Esophagus muscularis mucosa (tissue), 4 donors: ENCODE measurements at regions not wholly inside any gene's neighbourhood (a gene's known extent, or its start where the extent isn't known, plus 50 kb on each side); places are given as distances from the start of the nearest gene placed in this dataset.

Experiments used
- DNase-seq: peaks from one replicate; pipeline ENCODE4 v3.0.0-alpha.2; 2017; ENCODE audit errors: extremely low spot score
- H3K27ac ChIP-seq, 4 donors: fragments of 200-600 bp; sonication (generic); replicated peaks in 1 of 4; 1 replicate in 3 of 4; 2 replicates in 1 of 4; pipeline ENCODE4 v1.5.1; 2016 to 2019; ENCODE audit warnings: mild to moderate bottlenecking in 1 of 4
- H3K27me3 ChIP-seq, 4 donors: fragments of 200-600 bp; sonication (generic); one replicate each; pipeline versions ENCODE4 v1.5.1 to v1.6.0; 2016 to 2019
- H3K36me3 ChIP-seq, 4 donors: fragments of 200-600 bp; sonication (generic); one replicate each; pipeline ENCODE4 v1.5.1; 2016 to 2019
- H3K4me1 ChIP-seq, 4 donors: fragments of 200-600 bp; sonication (generic); one replicate each; pipeline ENCODE4 v1.5.1; 2016 to 2019
- H3K4me3 ChIP-seq, 4 donors: fragments of 200-600 bp; sonication (generic); 1 replicate in 2 of 4; 2 replicates in 2 of 4; pipeline ENCODE4 v1.5.1; 2016 to 2019; ENCODE audit warnings: mild to moderate bottlenecking in 4 of 4, moderate library complexity in 1 of 4
- H3K9me3 ChIP-seq, 4 donors: fragments of 200-600 bp; sonication (generic); 1 replicate in 3 of 4; 2 replicates in 1 of 4; pipeline ENCODE4 v1.5.1; 2016 to 2019
- EP300 ChIP-seq: sonication (generic); formaldehyde crosslinking; IDR thresholded peaks from one replicate; pipeline ENCODE4 v1.6.1; 2017; ENCODE audit warnings: antibody characterized with exemption
- POLR2A ChIP-seq: fragments of 450-650 bp; IDR thresholded peaks from one replicate; pipeline ENCODE4 v1.6.1; 2017; ENCODE audit warnings: antibody characterized with exemption, moderate library complexity, mild to moderate bottlenecking, low read depth
- POLR2AphosphoS5 ChIP-seq, 2 donors: sonication (generic); formaldehyde crosslinking; IDR thresholded peaks; one replicate each; pipeline ENCODE4 v1.6.1; 2017; ENCODE audit warnings: antibody characterized with exemption in 2 of 2
- WGBS: methylation state at CpG from one replicate; pipeline ENCODE4 v1.1.5; 2018; 5-methylcytosine and 5-hydroxymethylcytosine counted together
- intact Hi-C: fragments of 100-400 bp; cut with DNase I; formaldehyde crosslinking; loops from one replicate; pipeline ENCODE4 v1.15.1; 2023
- TF ChIP-seq, protein P1 (sequence below), 3 experiments: fragments of 200-600 bp in 2 of 3; fragments of 450-650 bp in 1 of 3; sonication (generic) in 2 of 3; IDR thresholded peaks; one replicate each; pipeline ENCODE4 v1.5.1; 2017 to 2019; ENCODE audit warnings: antibody characterized with exemption in 3 of 3, mild to moderate bottlenecking in 2 of 3, moderate library complexity in 1 of 3

DNA sequence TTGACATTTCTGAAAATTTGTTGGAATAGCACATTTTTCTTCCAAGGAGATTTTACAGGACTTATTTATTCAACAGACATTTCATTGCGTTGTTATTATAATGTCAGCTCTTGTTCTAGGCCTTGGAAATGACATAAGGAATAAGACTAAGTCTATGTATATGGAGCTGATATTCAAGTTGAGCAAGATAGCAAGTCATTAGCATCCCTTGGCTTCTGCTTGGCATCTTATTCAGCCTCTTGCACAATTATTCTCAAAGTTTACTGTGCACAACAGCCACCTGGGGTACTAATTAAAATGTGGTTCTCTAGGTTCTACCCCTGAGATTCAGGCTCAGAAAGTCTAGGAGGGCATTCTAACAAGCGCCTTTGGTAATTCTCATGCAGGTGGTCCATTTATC is 304.8 kb upstream of the DDI1 start:
- peaks cover 0 to 15% (median 10%) of the 10 kb centered on the region in 4 donors for H3K4me1 ChIP-seq
- no peaks in the 10 kb centered on the region for H3K27me3 ChIP-seq
- intact Hi-C loops = no loop called here
- DNase-seq = no peak
- no peak overlapping the region for H3K27ac ChIP-seq
- no peaks in the 10 kb centered on the region for H3K9me3 ChIP-seq
- 50% methylated on average over 2 of the region's 2 CpGs for WGBS
- no peak overlapping the region for H3K4me3 ChIP-seq
- TF ChIP-seq POLR2AphosphoS5 (IDR thresholded peaks at IDR 0.05) (no peak), POLR2A (no peak), EP300 (no peak)
- TF ChIP-seq, protein P1, sequence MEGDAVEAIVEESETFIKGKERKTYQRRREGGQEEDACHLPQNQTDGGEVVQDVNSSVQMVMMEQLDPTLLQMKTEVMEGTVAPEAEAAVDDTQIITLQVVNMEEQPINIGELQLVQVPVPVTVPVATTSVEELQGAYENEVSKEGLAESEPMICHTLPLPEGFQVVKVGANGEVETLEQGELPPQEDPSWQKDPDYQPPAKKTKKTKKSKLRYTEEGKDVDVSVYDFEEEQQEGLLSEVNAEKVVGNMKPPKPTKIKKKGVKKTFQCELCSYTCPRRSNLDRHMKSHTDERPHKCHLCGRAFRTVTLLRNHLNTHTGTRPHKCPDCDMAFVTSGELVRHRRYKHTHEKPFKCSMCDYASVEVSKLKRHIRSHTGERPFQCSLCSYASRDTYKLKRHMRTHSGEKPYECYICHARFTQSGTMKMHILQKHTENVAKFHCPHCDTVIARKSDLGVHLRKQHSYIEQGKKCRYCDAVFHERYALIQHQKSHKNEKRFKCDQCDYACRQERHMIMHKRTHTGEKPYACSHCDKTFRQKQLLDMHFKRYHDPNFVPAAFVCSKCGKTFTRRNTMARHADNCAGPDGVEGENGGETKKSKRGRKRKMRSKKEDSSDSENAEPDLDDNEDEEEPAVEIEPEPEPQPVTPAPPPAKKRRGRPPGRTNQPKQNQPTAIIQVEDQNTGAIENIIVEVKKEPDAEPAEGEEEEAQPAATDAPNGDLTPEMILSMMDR (IDR thresholded peaks at IDR 0.05) = no peak
- H3K36me3 ChIP-seq = no peaks in the 10 kb centered on the region

DNA sequence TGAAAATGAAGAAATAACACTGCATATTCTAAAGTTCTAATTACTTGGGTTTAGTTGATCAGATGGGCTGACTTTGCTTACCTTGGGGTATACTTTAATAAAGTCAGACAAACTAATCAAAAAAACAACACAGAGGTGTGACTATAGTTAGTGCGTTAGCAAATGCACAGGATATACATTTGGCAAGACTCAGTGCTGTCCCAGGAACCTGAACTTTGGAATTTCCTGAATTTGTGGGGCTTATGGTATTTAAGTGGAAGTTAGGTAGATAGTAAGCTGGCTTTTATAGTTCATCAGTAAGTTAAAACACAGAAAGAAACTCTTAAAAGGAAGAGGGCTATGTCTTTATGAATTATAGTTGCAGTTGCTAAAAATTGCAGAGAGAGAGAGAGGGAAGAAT is 302.6 kb upstream of the DDI1 start:
- intact Hi-C loops = no loop called here
- 89% methylated on average over 1 of the region's 1 CpG for WGBS
- Histone ChIP-seq H3K9me3 (no peaks in the 10 kb centered on the region), H3K4me1 (peaks cover 0 to 30% (median 19%) of the 10 kb centered on the region in 4 donors), H3K27me3 (no peaks in the 10 kb centered on the region), H3K27ac (no peak overlapping the region), H3K4me3 (no peak overlapping the region), H3K36me3 (no peaks in the 10 kb centered on the region)
- no peak for DNase-seq
- TF ChIP-seq POLR2A (no peak), EP300 (no peak), POLR2AphosphoS5 (IDR thresholded peaks at IDR 0.05) (no peak)
- TF ChIP-seq, protein P1 (IDR thresholded peaks at IDR 0.05) = no peak

DNA sequence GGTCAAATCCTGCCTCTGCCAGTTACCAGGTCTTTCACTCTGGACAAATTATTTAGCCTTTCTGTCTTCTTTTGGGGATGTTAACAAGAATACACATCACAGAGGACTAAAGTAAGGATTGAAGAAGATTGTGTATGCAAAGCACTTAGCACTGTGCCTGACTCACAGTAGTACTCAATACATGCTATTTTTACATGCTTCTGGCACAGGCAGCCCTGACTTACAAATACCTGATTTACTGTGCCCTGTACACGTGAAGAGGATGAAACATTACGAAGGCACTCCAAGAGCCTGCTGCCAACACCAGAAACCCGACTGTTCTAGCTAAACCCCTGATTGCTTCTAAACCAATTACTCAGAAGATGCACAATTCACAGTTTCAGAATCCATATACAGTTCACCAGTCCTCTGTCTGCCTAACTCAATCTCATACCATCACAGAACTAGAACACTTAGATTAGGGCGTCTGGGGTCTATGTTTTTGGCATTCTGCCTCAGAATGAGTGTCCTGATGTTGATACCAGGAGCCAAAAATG is 300.9 kb upstream of the DDI1 start:
- WGBS = 68% methylated on average over 4 of the region's 4 CpGs
- H3K27me3 ChIP-seq = no peaks in the 10 kb centered on the region
- H3K36me3 ChIP-seq = no peaks in the 10 kb centered on the region
- H3K27ac ChIP-seq = no peak overlapping the region
- TF ChIP-seq EP300 (no peak), POLR2AphosphoS5 (IDR thresholded peaks at IDR 0.05) (no peak), POLR2A (no peak)
- no peak for DNase-seq
- no peak overlapping the region for H3K4me3 ChIP-seq
- H3K4me1 ChIP-seq = peaks cover 0 to 30% (median 17%) of the 10 kb centered on the region in 4 donors
- intact Hi-C loops = no loop called here
- H3K9me3 ChIP-seq = no peaks in the 10 kb centered on the region

DNA sequence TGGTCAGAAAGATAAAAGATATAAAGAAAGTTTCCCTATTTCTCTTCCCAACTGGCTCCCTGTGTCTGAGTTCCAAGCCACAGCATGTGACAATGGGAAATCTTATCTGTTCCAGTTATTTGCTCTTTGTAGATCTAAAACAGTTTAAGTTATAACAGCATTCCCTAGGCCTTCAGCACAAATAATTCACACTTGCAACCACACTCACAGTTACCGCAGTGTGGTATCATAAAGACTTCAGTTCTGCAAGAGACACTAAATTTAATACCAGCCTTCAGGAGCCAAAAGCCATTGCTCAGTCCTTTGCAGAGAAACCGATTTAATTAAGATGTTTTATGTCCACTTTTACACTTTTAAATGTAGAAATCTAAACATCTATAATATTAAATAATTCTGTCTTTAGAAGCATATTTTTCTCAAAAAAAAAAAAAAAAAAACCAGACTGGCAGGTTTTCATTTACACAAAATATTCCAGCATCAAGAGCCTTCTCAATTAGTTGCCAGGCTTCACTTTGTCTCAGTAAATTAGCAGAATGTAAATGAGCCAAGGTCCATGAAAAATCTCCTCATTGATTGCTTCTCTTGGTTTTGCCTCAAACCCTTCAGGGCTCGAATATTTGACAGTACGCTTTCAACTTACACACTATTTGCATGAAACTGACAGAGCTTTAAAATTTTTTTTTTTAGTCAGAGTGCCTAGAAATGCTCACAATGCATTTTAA is 300.0 kb upstream of the DDI1 start:
- Histone ChIP-seq H3K9me3 (no peaks in the 10 kb centered on the region), H3K4me3 (no peak overlapping the region), H3K27me3 (no peaks in the 10 kb centered on the region), H3K36me3 (no peaks in the 10 kb centered on the region), H3K27ac (no peak overlapping the region), H3K4me1 (peaks cover 0 to 30% (median 17%) of the 10 kb centered on the region in 4 donors)
- 92% methylated on average over 4 of the region's 4 CpGs for WGBS
- intact Hi-C loops = no loop called here
- no peak for TF ChIP-seq POLR2AphosphoS5 (IDR thresholded peaks at IDR 0.05)
- no peak for TF ChIP-seq EP300
- no peak for TF ChIP-seq POLR2A
- TF ChIP-seq, protein P1 (IDR thresholded peaks at IDR 0.05) = no peak
- DNase-seq = no peak

DNA sequence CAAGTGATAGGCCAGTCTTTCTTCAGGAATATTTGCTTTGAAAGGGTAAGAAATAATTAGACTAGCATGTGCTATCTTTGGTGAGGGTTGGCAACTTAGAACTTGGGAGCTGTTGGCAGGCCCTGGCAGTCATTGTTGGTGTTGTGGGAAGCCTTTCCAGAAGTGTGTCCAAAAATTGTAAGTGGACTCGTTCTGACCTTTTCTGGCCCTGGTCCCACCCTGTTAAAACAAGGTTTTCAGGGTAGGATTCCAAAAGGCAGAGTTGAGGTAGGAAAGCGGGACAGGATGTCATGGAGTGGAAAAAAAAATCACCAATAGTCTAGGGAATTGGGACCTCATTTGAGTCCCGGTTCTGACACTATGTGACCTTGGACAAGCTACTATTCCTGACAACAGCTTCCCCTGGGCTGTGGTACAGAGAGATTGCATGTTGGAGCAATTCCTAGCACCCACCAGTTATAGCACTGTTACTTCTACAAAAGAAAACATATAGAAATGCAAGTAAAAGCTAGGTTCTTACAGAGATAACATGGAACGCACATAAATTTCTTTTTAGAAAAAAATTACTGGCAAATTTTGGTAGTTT is 299.3 kb upstream of the DDI1 start:
- intact Hi-C loops = no loop called here
- H3K27ac ChIP-seq = no peak overlapping the region
- H3K27me3 ChIP-seq = no peaks in the 10 kb centered on the region
- no peak overlapping the region for H3K4me3 ChIP-seq
- WGBS = 74% methylated on average over 4 of the region's 4 CpGs
- TF ChIP-seq EP300 (no peak), POLR2AphosphoS5 (IDR thresholded peaks at IDR 0.05) (no peak), POLR2A (no peak)
- TF ChIP-seq, protein P1 (IDR thresholded peaks at IDR 0.05) = no peak
- H3K36me3 ChIP-seq = no peaks in the 10 kb centered on the region
- H3K4me1 ChIP-seq = peaks cover 0 to 30% (median 17%) of the 10 kb centered on the region in 4 donors
- no peaks in the 10 kb centered on the region for H3K9me3 ChIP-seq
- no peak for DNase-seq
